HG03432 (cell line): ENCODE measurements at regions not wholly inside any gene's neighbourhood (a gene's known extent, or its start where the extent isn't known, plus 50 kb on each side); places are given as distances from the start of the nearest gene placed in this dataset.

Experiments used
- ATAC-seq: cut with Tn5 transposase; IDR thresholded peaks from one replicate; pipeline ENCODE4 v1.9.1; 2021; ENCODE audit warnings: mild to moderate bottlenecking, moderate library complexity; ENCODE audit not compliant: unreplicated experiment

- ATAC-seq = no peak
Measured at GRCh38 chr2:167900435-167901114, 346.8 kb downstream of the STK39 start.

GRCh38 chr2:167898340-167898739 lies 349.1 kb downstream of the STK39 start:
- no peak for ATAC-seq

- no peak for ATAC-seq
Measured at GRCh38 chr2:167891841-167892240, 355.6 kb downstream of the STK39 start.

GRCh38 chr2:167890739-167891138 lies 356.7 kb downstream of the STK39 start:
- no peak for ATAC-seq

- no peak for ATAC-seq
Measured at GRCh38 chr2:167880415-167880814, 367.0 kb downstream of the STK39 start.

- no peak for ATAC-seq
Measured at GRCh38 chr2:167875529-167875928, 371.9 kb downstream of the STK39 start.

GRCh38 chr2:167874812-167875211 lies 372.6 kb downstream of the STK39 start:
- no peak for ATAC-seq

- ATAC-seq = no peak
Measured at GRCh38 chr2:167871286-167871685, 376.1 kb downstream of the STK39 start.

- no peak for ATAC-seq
Measured at GRCh38 chr2:167869200-167869599, 378.2 kb downstream of the STK39 start.

GRCh38 chr2:167863377-167863776 lies 384.0 kb downstream of the STK39 start:
- ATAC-seq = no peak

- ATAC-seq = peak; percentile 79
Measured at GRCh38 chr2:167862782-167863181, 384.6 kb downstream of the STK39 start.

GRCh38 chr2:167862296-167862695 lies 385.1 kb downstream of the STK39 start:
- ATAC-seq = peak; percentile 11

GRCh38 chr2:167861574-167862193 lies 385.7 kb downstream of the STK39 start:
- ATAC-seq = no peak

- peak; percentile 14 for ATAC-seq
Measured at GRCh38 chr2:167860082-167860481, 387.3 kb downstream of the STK39 start.

- no peak for ATAC-seq
Measured at GRCh38 chr2:167859676-167860075, 387.7 kb downstream of the STK39 start.

- ATAC-seq = no peak
Measured at GRCh38 chr2:167858086-167858485, 389.3 kb downstream of the STK39 start.

- ATAC-seq = no peak
Measured at GRCh38 chr2:167857416-167857815, 390.0 kb downstream of the STK39 start.

GRCh38 chr2:167856190-167856589 lies 391.2 kb downstream of the STK39 start:
- ATAC-seq = no peak

- no peak for ATAC-seq
Measured at GRCh38 chr2:167855211-167855610, 392.2 kb downstream of the STK39 start.

GRCh38 chr2:167853717-167854116 lies 393.7 kb downstream of the STK39 start:
- no peak for ATAC-seq

GRCh38 chr2:167851876-167852275 lies 395.5 kb downstream of the STK39 start:
- ATAC-seq = no peak

GRCh38 chr2:167851323-167851860 lies 396.0 kb downstream of the STK39 start:
- ATAC-seq = no peak
